H1 (cell line): ENCODE measurements at regions not wholly inside any gene's neighbourhood (a gene's known extent, or its start where the extent isn't known, plus 50 kb on each side); places are given as distances from the start of the nearest gene placed in this dataset.

Source experiments
- BACH1 ChIP-seq: IDR thresholded peaks from 2 replicates; pipeline ENCODE4 v1.6.1; 2012; ENCODE audit warnings: low read length, improper control_type of control experiment
- CTBP2 ChIP-seq: IDR thresholded peaks from 2 replicates; pipeline ENCODE4 v1.7.0; 2011; ENCODE audit warnings: borderline replicate concordance, mild to moderate bottlenecking, moderate library complexity, mixed read lengths, low read length; ENCODE audit not compliant: insufficient read depth, insufficient read length
- EZH2 ChIP-seq: fragments of 200-600 bp; sonication (generic); IDR thresholded peaks from 2 replicates; pipeline ENCODE4 v1.7.1; 2012; ENCODE audit warnings: low read depth, mild to moderate bottlenecking, moderate library complexity, low read length, inconsistent platforms; ENCODE audit not compliant: severe bottlenecking
- KDM5A ChIP-seq: fragments of 200-600 bp; IDR thresholded peaks from 2 replicates; pipeline ENCODE4 v1.7.1; 2012; ENCODE audit warnings: mild to moderate bottlenecking, low read length, inconsistent platforms, mixed read lengths
- NANOG ChIP-seq: IDR thresholded peaks from 2 replicates; pipeline ENCODE4 v1.6.1; 2011; ENCODE audit warnings: low read length, low read depth, mild to moderate bottlenecking, inconsistent platforms; ENCODE audit not compliant: insufficient read depth, poor library complexity, severe bottlenecking
- POLR2AphosphoS5 ChIP-seq: IDR thresholded peaks from 2 replicates; pipeline ENCODE4 v1.6.1; 2011; ENCODE audit warnings: low read depth, low read length
- RBBP5 ChIP-seq: IDR thresholded peaks from 2 replicates; pipeline ENCODE4 v1.7.1; 2012; ENCODE audit warnings: low read depth, mild to moderate bottlenecking, inconsistent platforms, low read length, moderate library complexity, borderline replicate concordance
- TBP ChIP-seq: IDR thresholded peaks from 2 replicates; pipeline ENCODE4 v1.6.1; 2011; ENCODE audit warnings: low read depth, low read length, improper control_type of control experiment

DNA sequence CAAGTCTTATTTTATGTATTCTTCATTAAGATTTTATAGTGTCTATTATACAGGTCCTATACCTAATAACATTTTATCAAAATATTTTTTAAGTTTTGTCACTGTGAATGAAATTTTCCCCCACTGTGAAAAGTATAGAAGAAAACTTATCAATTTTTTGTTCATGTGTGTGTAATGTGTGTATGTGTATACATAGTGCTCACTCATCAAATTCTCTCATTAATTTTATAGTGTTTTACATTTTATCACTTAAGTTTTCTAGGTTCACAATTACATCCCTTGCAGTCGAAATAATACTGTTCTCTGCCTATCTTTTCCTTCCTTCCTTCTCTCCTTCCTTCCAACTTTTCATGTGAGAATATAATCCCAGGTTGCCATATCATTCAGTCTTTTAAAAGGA is 93.2 kb upstream of the FBXO11 start (continued):
- TF ChIP-seq RBBP5 (no peak), CTBP2 (no peak), POLR2AphosphoS5 (no peak), KDM5A (no peak), NANOG (no peak), BACH1 (no peak), EZH2 (no peak), TBP (no peak)
- TF ChIP-seq, all 59 proteins: peak for 0
